ENCODE measurements at regions not wholly inside any gene's neighbourhood (a gene's known extent, or its start where the extent isn't known, plus 50 kb on each side); places are given as distances from the start of the nearest gene placed in this dataset.
A peak's percentile ranks its signal among the peaks of the same experiment; 100 is the strongest.
"Not testable (repeated sequence)": the region's sequence is repeated elsewhere in the genome, so short reads cannot be mapped to it uniquely, and the experiment has no call there.

DNA sequence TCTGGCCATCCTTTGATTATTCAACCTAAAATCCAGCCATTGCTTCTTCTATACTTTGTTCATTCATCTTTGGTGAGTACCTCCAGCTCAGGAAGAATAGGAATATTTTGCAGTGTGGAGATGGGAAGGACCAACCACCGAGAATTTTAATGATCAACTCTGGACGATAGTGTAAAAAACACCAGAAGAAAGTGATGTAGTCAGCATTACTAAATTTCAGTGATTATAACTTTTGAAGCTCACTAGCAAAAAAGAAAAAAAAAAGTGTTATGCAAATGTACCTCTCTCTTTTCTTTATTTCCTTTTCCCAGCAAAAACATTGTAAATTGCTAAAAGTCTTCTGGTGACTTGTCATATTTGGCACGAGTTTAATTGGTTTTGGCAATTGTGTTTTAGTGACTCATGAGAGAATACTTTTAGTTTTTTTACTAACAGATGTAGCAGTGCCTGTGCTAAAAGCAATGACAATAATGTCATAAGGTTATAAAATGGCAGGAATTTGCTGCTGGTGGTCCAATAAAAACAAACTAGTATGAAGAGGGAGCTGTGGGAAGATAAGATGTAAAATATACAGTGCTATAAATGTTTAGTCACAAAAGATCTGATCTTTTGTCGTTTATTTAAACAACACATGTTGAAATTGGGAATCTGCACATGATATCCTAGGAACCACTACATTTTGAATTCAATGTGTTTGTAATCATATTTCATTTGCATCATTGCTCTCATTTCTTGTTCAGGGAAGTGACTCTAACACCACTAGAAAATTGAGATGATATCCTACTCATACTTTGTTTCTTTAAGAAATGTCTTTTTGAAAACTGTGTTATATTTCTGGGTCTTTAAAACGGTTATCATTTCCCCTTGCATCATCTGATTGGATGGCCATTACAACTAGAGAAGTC lies 81.3 kb upstream of the ERCC6L2 start:
- no peaks in the 10 kb centered on the region; the same call in 1 of the 2 replicates for H3K9me3 ChIP-seq
- no peak for DNase-seq
- no peak overlapping the region for H3K4me3 ChIP-seq
- no peaks in the 10 kb centered on the region for H3K36me3 ChIP-seq
- H3K27me3 ChIP-seq, result no peaks in the 10 kb centered on the region

- Histone ChIP-seq H3K9me3 (no peaks in the 10 kb centered on the region), H3K4me3 (no peak overlapping the region), H3K27me3 (no peaks in the 10 kb centered on the region), H3K36me3 (no peaks in the 10 kb centered on the region)
- no peak for DNase-seq
Measured at GRCh38 chr9:95791695-95792094, 83.8 kb upstream of the ERCC6L2 start.

GRCh38 chr9:95791286-95791685 lies 84.2 kb upstream of the ERCC6L2 start:
- Histone ChIP-seq H3K9me3 (no peaks in the 10 kb centered on the region), H3K36me3 (no peaks in the 10 kb centered on the region), H3K4me3 (no peak overlapping the region), H3K27me3 (no peaks in the 10 kb centered on the region)
- DNase-seq, result no peak

DNA sequence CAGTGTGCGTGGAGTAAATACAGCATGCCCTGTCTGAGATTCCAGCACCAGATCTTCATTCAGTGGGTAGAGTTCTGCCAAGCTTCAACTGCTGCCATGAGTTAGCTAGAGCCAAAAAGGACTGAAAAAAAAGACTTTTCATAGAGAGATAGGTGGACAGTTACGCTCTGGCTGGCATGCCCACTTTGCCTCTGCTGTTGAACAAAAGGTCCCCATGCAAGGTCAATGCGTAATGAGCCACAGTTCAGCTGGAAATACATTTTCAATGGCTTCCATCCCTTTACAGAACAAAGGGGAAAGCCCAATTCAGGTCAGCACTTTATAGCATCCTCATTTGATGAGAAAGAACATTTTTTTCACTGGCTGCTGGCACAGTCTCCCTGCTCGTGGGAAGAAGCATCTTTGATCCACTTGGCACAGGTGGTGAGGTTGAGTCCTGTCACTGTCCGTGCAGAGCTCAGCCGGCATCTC lies 86.9 kb upstream of the ERCC6L2 start:
- Histone ChIP-seq H3K9me3 (no peaks in the 10 kb centered on the region), H3K27me3 (no peaks in the 10 kb centered on the region), H3K36me3 (no peaks in the 10 kb centered on the region), H3K4me3 (no peak overlapping the region)
- DNase-seq, result no peak

DNA sequence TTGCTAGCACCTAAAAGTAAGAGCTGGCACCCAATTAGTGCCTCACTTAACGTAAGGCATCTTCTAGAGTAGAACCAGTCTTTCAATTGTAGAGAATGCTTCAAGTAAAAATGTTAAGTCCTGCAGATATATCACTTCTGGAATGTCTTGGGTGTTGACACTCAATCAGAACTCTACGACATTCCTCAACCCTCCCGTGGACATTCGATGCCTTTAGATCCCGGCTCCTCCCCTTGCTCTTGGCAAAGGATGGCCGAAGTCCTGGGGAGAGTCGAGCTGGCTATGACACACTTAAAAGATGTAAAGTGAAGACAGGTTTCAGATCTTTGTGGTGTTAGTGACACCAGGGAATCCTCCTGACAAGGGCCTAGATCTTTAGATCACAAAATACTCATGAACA lies 87.5 kb upstream of the ERCC6L2 start:
- no peaks in the 10 kb centered on the region for H3K9me3 ChIP-seq
- no peaks in the 10 kb centered on the region for H3K27me3 ChIP-seq
- no peak overlapping the region for H3K4me3 ChIP-seq
- H3K36me3 ChIP-seq, result no peaks in the 10 kb centered on the region
- DNase-seq, result no peak

DNA sequence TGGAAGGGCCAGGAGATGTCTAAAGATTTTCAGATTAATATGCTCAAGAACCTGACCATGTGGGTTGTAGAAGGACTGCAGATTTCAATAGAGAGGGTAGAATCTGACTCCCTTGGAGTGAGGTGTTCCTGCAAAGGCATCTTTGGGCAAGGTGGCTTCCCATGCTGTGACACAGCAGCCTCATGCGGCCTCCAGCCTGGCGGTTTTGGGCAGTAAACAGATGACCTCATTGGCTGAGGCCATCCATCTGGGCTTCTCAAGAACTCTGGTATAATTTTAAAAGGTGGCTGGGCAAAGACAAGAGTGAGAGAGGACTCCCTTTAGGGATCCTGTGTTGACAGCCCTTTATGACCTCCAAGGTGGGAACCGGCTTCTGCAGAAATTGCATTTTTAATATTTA lies 90.3 kb upstream of the ERCC6L2 start:
- no peaks in the 10 kb centered on the region for H3K36me3 ChIP-seq
- no peaks in the 10 kb centered on the region for H3K9me3 ChIP-seq
- H3K4me3 ChIP-seq, result no peak overlapping the region
- H3K27me3 ChIP-seq, result no peaks in the 10 kb centered on the region
- DNase-seq, result peak; percentile 56

GRCh38 chr9:95784318-95784717 lies 91.2 kb upstream of the ERCC6L2 start:
- Histone ChIP-seq H3K27me3 (no peaks in the 10 kb centered on the region), H3K9me3 (no peaks in the 10 kb centered on the region), H3K4me3 (no peak overlapping the region), H3K36me3 (no peaks in the 10 kb centered on the region)
- no peak for DNase-seq

GRCh38 chr9:95783426-95783975 lies 92.0 kb upstream of the ERCC6L2 start:
- peak; percentile 81 for DNase-seq
- no peaks in the 10 kb centered on the region for H3K9me3 ChIP-seq
- H3K4me3 ChIP-seq, result no peak overlapping the region
- H3K27me3 ChIP-seq, result no peaks in the 10 kb centered on the region
- H3K36me3 ChIP-seq, result no peaks in the 10 kb centered on the region

DNA sequence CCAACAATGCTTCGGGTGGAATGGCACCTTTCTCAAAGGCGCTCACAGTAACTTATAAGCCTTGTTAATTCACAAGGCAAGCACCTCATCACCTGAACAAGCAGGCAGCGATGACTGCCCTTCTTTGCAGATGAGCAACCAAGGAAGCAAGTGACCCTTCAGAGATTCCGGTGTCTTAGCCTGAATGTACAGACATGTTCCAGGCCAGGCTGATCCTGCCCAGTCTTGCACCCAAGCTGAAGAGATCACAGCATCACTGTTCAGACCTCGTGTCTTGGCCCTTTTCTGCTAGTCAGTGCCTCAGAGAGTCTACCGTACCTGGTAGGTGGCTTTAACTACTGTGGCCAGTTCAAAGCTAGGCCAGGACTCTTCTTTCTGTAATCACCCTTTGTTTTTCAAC lies 94.7 kb upstream of the ERCC6L2 start:
- no peak for DNase-seq
- Histone ChIP-seq H3K36me3 (no peaks in the 10 kb centered on the region), H3K27me3 (no peaks in the 10 kb centered on the region), H3K9me3 (no peaks in the 10 kb centered on the region), H3K4me3 (no peak overlapping the region)

- H3K9me3 ChIP-seq, result no peaks in the 10 kb centered on the region
- DNase-seq, result no peak
- H3K36me3 ChIP-seq, result no peaks in the 10 kb centered on the region
- H3K27me3 ChIP-seq, result no peaks in the 10 kb centered on the region
- no peak overlapping the region for H3K4me3 ChIP-seq
Measured at GRCh38 chr9:95780121-95780520, 95.4 kb upstream of the ERCC6L2 start.

- H3K36me3 ChIP-seq, DNase-seq, H3K4me3 ChIP-seq, H3K27me3 ChIP-seq, H3K9me3 ChIP-seq: not testable (repeated sequence)
Measured at GRCh38 chr9:95779597-95779996, 95.9 kb upstream of the ERCC6L2 start.

DNA sequence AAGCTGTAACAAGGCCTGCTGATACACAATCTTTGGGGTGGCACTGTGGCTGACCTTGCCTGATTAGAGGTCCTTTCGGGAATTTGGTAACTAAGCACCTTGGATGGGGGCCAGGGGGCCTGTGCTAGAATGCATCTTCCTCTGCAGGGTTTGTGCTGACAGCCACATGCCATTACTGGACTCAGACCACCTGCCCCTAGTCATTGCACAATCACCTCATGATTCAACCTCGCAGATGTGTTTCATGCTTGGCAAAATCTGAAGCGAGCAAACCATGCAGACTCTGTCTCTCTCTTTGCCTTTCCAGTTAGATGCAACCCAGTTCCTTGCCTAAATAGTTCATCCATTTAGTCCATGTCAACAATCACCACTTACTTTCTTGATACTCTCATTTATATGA lies 96.5 kb upstream of the ERCC6L2 start:
- H3K4me3 ChIP-seq, result no peak overlapping the region
- DNase-seq, result peak; percentile 73
- no peaks in the 10 kb centered on the region for H3K27me3 ChIP-seq

GRCh38 chr9:95777136-95777535 lies 98.4 kb upstream of the ERCC6L2 start:
- no peaks in the 10 kb centered on the region for H3K9me3 ChIP-seq
- no peak for DNase-seq
- no peak overlapping the region for H3K4me3 ChIP-seq
- H3K27me3 ChIP-seq, result no peaks in the 10 kb centered on the region
- no peaks in the 10 kb centered on the region for H3K36me3 ChIP-seq

More for the DNA sequence above, 96.5 kb upstream of the ERCC6L2 start:
- Histone ChIP-seq H3K9me3 (no peaks in the 10 kb centered on the region), H3K36me3 (no peaks in the 10 kb centered on the region)

DNA sequence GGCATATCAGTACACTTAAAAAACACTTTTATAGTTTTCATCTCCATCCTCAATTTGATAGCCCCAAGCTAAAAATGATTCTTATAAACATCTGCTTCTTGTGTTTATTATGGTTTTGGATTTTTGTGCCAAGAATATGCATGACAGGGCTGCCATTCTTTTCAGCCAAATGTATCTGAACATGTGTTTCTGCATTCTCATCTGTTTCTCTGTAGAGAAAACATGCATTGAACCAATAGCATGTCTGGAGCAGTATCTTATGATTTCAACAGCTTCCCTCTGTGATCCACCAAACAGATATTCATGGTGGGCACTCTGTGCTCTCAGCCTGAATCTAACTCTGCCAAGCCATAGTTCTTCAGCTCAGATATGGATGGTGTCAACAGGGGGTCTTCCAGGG lies 99.3 kb upstream of the ERCC6L2 start:
- Histone ChIP-seq H3K27me3 (no peaks in the 10 kb centered on the region), H3K9me3 (no peaks in the 10 kb centered on the region), H3K4me3 (no peak overlapping the region), H3K36me3 (no peaks in the 10 kb centered on the region)
- no peak for DNase-seq

DNA sequence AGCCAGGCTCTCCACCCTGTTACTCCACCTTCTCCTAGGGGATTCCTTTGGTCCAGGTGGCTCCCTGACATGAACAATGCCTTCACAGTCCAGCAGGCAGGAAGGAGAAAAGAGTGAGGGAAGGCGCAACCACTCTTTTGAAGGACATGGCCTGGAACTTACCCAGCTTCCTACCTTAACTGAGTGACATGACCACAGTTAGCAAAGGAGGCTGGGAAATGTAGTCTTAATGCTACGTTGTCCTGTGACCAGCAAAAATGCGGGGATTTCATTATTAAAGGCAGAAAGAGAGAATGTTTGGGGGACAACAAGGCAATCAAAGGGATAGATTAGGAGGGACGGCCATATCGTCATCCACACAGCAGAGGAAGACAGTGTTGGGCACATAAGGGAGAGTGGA lies 100.3 kb upstream of the ERCC6L2 start:
- Histone ChIP-seq H3K9me3 (no peaks in the 10 kb centered on the region), H3K27me3 (no peaks in the 10 kb centered on the region), H3K36me3 (no peaks in the 10 kb centered on the region), H3K4me3 (no peak overlapping the region)
- DNase-seq, result no peak

- DNase-seq, result peak; percentile 36
- Histone ChIP-seq H3K27me3 (no peaks in the 10 kb centered on the region), H3K36me3 (no peaks in the 10 kb centered on the region), H3K9me3 (no peaks in the 10 kb centered on the region), H3K4me3 (no peak overlapping the region)
Measured at GRCh38 chr9:95773053-95773418, 102.5 kb upstream of the ERCC6L2 start.

- DNase-seq, result peak; percentile 57
- Histone ChIP-seq H3K36me3 (no peaks in the 10 kb centered on the region), H3K4me3 (no peak overlapping the region), H3K27me3 (no peaks in the 10 kb centered on the region), H3K9me3 (no peaks in the 10 kb centered on the region)
Measured at GRCh38 chr9:95772320-95773052, 103.0 kb upstream of the ERCC6L2 start.

Measured in MG63 (cell line).